MM.1S (cell line): ENCODE measurements at regions not wholly inside any gene's neighbourhood (a gene's known extent, or its start where the extent isn't known, plus 50 kb on each side); places are given as distances from the start of the nearest gene placed in this dataset.

ENCODE experiments used
- DNase-seq: peaks from one replicate; pipeline ENCODE4 v3.0.0-alpha.2; 2015
- H2AFZ ChIP-seq: fragments of 300-600 bp; sonication (generic); 2 replicates; pipeline ENCODE4 v1.6.0; 2016; ENCODE audit warnings: antibody characterized with exemption, low read length
- H3F3A ChIP-seq: fragments of 300-600 bp; sonication (generic); 2 replicates; pipeline ENCODE4 v1.6.1; 2016; ENCODE audit warnings: mild to moderate bottlenecking, antibody characterized with exemption, low read length, moderate library complexity, mixed read lengths; ENCODE audit not compliant: insufficient read depth
- H3K27ac ChIP-seq: fragments of 300-600 bp; sonication (generic); 2 replicates; pipeline ENCODE4 v1.5.1; 2016; ENCODE audit warnings: mild to moderate bottlenecking, low read length
- H3K27me3 ChIP-seq: fragments of 300-600 bp; sonication (generic); replicated peaks from 2 replicates; pipeline ENCODE4 v1.6.0; 2016; ENCODE audit warnings: low read length; ENCODE audit not compliant: insufficient read depth
- H3K36me3 ChIP-seq: fragments of 300-600 bp; sonication (generic); replicated peaks from 2 replicates; pipeline ENCODE4 v1.6.1; 2016; ENCODE audit warnings: mild to moderate bottlenecking, low read length, mixed read lengths; ENCODE audit not compliant: insufficient read depth
- H3K4me1 ChIP-seq: fragments of 300-600 bp; sonication (generic); 2 replicates; pipeline ENCODE4 v1.6.1; 2016; ENCODE audit warnings: low read length, mixed read lengths
- H3K4me2 ChIP-seq: fragments of 300-600 bp; sonication (generic); 2 replicates; pipeline ENCODE4 v1.6.0; 2016; ENCODE audit warnings: low read depth, low read length
- H3K4me3 ChIP-seq: fragments of 300-600 bp; sonication (generic); 2 replicates; pipeline ENCODE4 v1.5.1; 2016; ENCODE audit warnings: low read length, mixed read lengths
- H3K79me2 ChIP-seq: fragments of 300-600 bp; sonication (generic); 2 replicates; pipeline ENCODE4 v1.6.1; 2016; ENCODE audit warnings: mixed run types, low read length, mixed read lengths
- H3K9ac ChIP-seq: fragments of 300-600 bp; sonication (generic); 2 replicates; pipeline ENCODE4 v1.6.1; 2016; ENCODE audit warnings: low read length, mixed read lengths
- H3K9me2 ChIP-seq: fragments of 300-600 bp; sonication (generic); replicated peaks from 2 replicates; pipeline ENCODE4 v1.6.1; 2016; ENCODE audit warnings: mild to moderate bottlenecking, low read length, mixed read lengths; ENCODE audit not compliant: insufficient read depth
- H3K9me3 ChIP-seq: fragments of 300-600 bp; sonication (generic); replicated peaks from 2 replicates; pipeline ENCODE4 v1.6.1; 2016; ENCODE audit warnings: mild to moderate bottlenecking, low read length, mixed read lengths; ENCODE audit not compliant: insufficient read depth
- H4K20me1 ChIP-seq: fragments of 300-600 bp; sonication (generic); 2 replicates; pipeline ENCODE4 v1.6.1; 2016; ENCODE audit warnings: mild to moderate bottlenecking, low read length, moderate library complexity, mixed read lengths; ENCODE audit not compliant: insufficient read depth
- EZH2 ChIP-seq: fragments of 300-600 bp; sonication (generic); optimal IDR thresholded peaks from 2 replicates; pipeline ENCODE3; 2017; ENCODE audit warnings: low read depth, mild to moderate bottlenecking, antibody characterized with exemption, low read length, mixed read lengths
- EZH2phosphoT487 ChIP-seq: fragments of 300-600 bp; sonication (generic); IDR thresholded peaks from 2 replicates; pipeline ENCODE4 v1.6.1; 2018; ENCODE audit warnings: antibody characterized with exemption, low read length
- TF ChIP-seq, protein P1 (sequence below): fragments of 300-600 bp; sonication (generic); IDR thresholded peaks from 2 replicates; pipeline ENCODE4 v1.5.1; 2016; ENCODE audit warnings: antibody characterized with exemption, low read length, mixed read lengths

DNA sequence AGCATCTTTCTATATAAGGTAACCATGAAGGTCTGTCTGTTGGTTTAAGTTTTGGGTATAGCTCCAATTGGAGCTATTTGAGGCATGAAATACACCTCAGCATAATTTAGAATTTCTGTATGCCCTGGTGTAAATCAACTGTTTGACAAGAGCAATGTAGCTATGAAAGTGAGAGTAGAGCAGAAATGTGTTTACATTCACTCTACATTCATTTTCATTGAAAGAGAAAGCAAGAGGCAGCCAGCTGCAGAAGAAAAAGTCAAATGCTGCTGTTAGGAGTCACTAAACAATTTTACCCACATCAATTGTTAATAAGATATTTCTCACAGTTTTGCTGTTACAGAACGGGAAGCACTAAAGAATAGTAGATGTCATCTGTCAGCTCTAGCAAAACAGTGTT lies 252.5 kb downstream of the SLC6A15 start:
- H4K20me1 ChIP-seq, result no peaks in the 10 kb centered on the region
- no peaks in the 10 kb centered on the region for H3K79me2 ChIP-seq
- no peaks in the 10 kb centered on the region for H3K9me3 ChIP-seq
- DNase-seq, result peak; percentile 40
- H3K36me3 ChIP-seq, result no peaks in the 10 kb centered on the region
- H3K9ac ChIP-seq, result no peak overlapping the region
- no peak overlapping the region for H3K4me3 ChIP-seq
- H2AFZ ChIP-seq, result no peak overlapping the region
- no peaks in the 10 kb centered on the region for H3K27me3 ChIP-seq
- H3K9me2 ChIP-seq, result no peaks in the 10 kb centered on the region
- no peak overlapping the region for H3K4me2 ChIP-seq
- TF ChIP-seq EZH2, result no peak
- no peak overlapping the region for H3K27ac ChIP-seq
- H3K4me1 ChIP-seq, result no peaks in the 10 kb centered on the region
- no peaks in the 10 kb centered on the region for H3F3A ChIP-seq

DNA sequence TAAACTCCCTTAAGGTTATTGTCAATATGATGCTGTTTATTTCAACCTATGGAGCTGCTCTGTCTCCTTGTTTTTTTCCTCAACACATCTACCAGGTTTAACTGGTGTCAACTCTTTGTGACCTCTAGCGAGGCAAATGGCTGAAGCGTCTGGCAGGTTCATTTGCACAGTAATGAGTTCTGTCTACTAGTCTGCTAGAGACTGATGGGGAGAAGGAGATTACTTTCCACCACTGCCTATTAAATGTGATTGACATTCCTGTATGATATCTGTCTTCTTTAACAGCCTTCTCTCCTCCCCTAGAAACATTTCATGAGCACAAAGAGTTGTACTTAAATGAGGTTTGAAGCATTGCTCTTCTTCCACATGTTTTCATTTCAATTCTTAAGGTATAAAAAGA lies 253.7 kb downstream of the SLC6A15 start:
- Histone ChIP-seq H2AFZ (no peak overlapping the region), H3K4me3 (no peak overlapping the region)

DNA sequence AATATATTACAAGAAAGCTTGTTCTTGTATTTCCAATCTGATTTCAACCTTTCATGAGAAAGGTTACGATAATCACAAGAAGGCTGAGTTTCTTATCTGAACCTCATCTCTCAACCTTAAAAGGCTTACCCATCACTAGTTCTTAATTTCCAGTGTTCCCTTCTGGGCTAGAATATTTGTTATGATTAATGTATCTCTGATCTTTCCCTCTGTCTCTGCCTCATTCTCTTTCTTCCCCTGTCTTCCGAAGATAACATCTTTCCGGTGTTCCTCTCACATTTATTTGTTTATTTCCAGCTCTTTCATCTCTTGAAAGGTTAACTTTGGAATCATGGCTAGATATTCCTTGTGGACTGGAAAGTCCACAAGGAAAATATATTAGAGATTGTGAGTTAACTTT lies 255.9 kb downstream of the SLC6A15 start:
- Histone ChIP-seq H4K20me1 (no peaks in the 10 kb centered on the region), H3K79me2 (no peaks in the 10 kb centered on the region), H2AFZ (no peak overlapping the region), H3F3A (no peaks in the 10 kb centered on the region), H3K4me1 (no peaks in the 10 kb centered on the region), H3K4me2 (no peak overlapping the region), H3K9me2 (no peaks in the 10 kb centered on the region), H3K9me3 (no peaks in the 10 kb centered on the region), H3K27ac (no peak overlapping the region), H3K36me3 (no peaks in the 10 kb centered on the region), H3K4me3 (no peak overlapping the region), H3K9ac (no peak overlapping the region), H3K27me3 (no peaks in the 10 kb centered on the region)
- TF ChIP-seq, protein P1, sequence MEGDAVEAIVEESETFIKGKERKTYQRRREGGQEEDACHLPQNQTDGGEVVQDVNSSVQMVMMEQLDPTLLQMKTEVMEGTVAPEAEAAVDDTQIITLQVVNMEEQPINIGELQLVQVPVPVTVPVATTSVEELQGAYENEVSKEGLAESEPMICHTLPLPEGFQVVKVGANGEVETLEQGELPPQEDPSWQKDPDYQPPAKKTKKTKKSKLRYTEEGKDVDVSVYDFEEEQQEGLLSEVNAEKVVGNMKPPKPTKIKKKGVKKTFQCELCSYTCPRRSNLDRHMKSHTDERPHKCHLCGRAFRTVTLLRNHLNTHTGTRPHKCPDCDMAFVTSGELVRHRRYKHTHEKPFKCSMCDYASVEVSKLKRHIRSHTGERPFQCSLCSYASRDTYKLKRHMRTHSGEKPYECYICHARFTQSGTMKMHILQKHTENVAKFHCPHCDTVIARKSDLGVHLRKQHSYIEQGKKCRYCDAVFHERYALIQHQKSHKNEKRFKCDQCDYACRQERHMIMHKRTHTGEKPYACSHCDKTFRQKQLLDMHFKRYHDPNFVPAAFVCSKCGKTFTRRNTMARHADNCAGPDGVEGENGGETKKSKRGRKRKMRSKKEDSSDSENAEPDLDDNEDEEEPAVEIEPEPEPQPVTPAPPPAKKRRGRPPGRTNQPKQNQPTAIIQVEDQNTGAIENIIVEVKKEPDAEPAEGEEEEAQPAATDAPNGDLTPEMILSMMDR, result no peak
- TF ChIP-seq EZH2phosphoT487 (no peak), EZH2 (no peak)
- no peak for DNase-seq

More for the DNA sequence above, 253.7 kb downstream of the SLC6A15 start:
- no peaks in the 10 kb centered on the region for H3K9me2 ChIP-seq
- no peaks in the 10 kb centered on the region for H3K27me3 ChIP-seq
- no peaks in the 10 kb centered on the region for H3K9me3 ChIP-seq
- H3K36me3 ChIP-seq, result no peaks in the 10 kb centered on the region
- H4K20me1 ChIP-seq, result no peaks in the 10 kb centered on the region
- H3K27ac ChIP-seq, result no peak overlapping the region
- H3K9ac ChIP-seq, result no peak overlapping the region
- H3F3A ChIP-seq, result no peaks in the 10 kb centered on the region
- DNase-seq, result no peak
- H3K4me2 ChIP-seq, result no peak overlapping the region
- TF ChIP-seq EZH2phosphoT487, result no peak
- TF ChIP-seq, protein P1, result no peak
- no peak for TF ChIP-seq EZH2
- H3K4me1 ChIP-seq, result no peaks in the 10 kb centered on the region
- no peaks in the 10 kb centered on the region for H3K79me2 ChIP-seq

DNA sequence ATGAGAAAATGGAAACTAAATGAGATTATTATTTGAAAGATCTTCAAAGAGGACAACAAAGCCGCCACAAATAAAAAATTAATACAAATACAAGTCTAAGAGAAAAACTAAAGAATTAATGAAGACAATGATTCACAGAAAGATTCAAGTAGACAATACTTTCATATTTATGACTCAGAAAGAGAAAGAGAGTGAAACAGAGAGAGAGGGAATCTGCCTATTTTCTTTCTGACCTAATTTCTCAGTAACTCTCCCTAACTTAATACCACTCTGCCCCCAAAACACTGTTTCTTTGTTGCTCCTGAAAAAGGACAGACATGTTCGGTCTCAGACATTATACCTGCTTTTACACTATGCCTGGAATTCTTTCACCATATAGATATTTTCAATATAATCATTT lies 259.1 kb downstream of the SLC6A15 start:
- DNase-seq, result no peak
- Histone ChIP-seq H3K9me2 (no peaks in the 10 kb centered on the region), H3K9ac (no peak overlapping the region), H3F3A (no peaks in the 10 kb centered on the region), H3K79me2 (no peaks in the 10 kb centered on the region), H3K4me3 (no peak overlapping the region), H2AFZ (no peak overlapping the region), H3K4me1 (no peaks in the 10 kb centered on the region), H3K27ac (no peak overlapping the region), H3K4me2 (no peak overlapping the region), H4K20me1 (no peaks in the 10 kb centered on the region), H3K9me3 (no peaks in the 10 kb centered on the region), H3K36me3 (no peaks in the 10 kb centered on the region), H3K27me3 (no peaks in the 10 kb centered on the region)
- no peak for TF ChIP-seq EZH2
- no peak for TF ChIP-seq EZH2phosphoT487
